Keratinocyte (primary cell): ENCODE measurements at regions not wholly inside any gene's neighbourhood (a gene's known extent, or its start where the extent isn't known, plus 50 kb on each side); places are given as distances from the start of the nearest gene placed in this dataset.

Experiments
- DNase-seq: peaks from one replicate; pipeline ENCODE4 v3.0.0-alpha.2; 2011; ENCODE audit warnings: low read depth, missing footprints, low spot score
- FAIRE-seq: peaks from 2 replicates; lab custom pipeline; 2011; peaks lifted over from hg19 to GRCh38; lab: Jason Lieb, UNC
- H2AFZ ChIP-seq: 2 replicates; pipeline ENCODE4 v1.6.0; 2012; ENCODE audit warnings: low read length, control low read depth, inconsistent platforms; ENCODE audit not compliant: control insufficient read depth
- H3K27ac ChIP-seq: 2 replicates; pipeline ENCODE4 v1.5.1; 2011; ENCODE audit warnings: low read length; ENCODE audit not compliant: control insufficient read depth, insufficient read depth
- H3K27me3 ChIP-seq: 3 replicates; pipeline ENCODE4 v1.6.0; 2011; ENCODE audit warnings: low read length; ENCODE audit not compliant: control insufficient read depth, insufficient read depth; ENCODE audit errors: extremely low read depth
- H3K36me3 ChIP-seq, 2 experiments: 2 replicates in 1 of 2; 3 replicates in 1 of 2; pipeline ENCODE4 v1.5.1; 2011; ENCODE audit warnings: low read length in 2 of 2, mild to moderate bottlenecking in 1 of 2; ENCODE audit not compliant: control insufficient read depth in 2 of 2, insufficient read depth in 2 of 2; ENCODE audit errors: extremely low read depth in 1 of 2
- H3K4me1 ChIP-seq: 3 replicates; pipeline ENCODE4 v1.5.1; 2011; ENCODE audit warnings: low read length; ENCODE audit not compliant: control insufficient read depth, insufficient read depth; ENCODE audit errors: extremely low read depth
- H3K4me2 ChIP-seq: 3 replicates; pipeline ENCODE4 v1.6.0; 2011; ENCODE audit warnings: low read depth, low read length; ENCODE audit not compliant: control insufficient read depth, insufficient read depth; ENCODE audit errors: extremely low read depth
- H3K4me3 ChIP-seq, 3 experiments: fragments of 200-600 bp in 1 of 3; sonication (generic) in 1 of 3; 2 replicates in 2 of 3; 3 replicates in 1 of 3; pipeline ENCODE4 v1.5.1; 2011 to 2016; ENCODE audit warnings: low read length in 3 of 3, mild to moderate bottlenecking in 3 of 3, control low read depth in 2 of 3, inconsistent platforms in 1 of 3, low read depth in 1 of 3, mixed read lengths in 1 of 3, mixed run types in 1 of 3, moderate library complexity in 1 of 3; ENCODE audit not compliant: control insufficient read depth in 2 of 3, insufficient read depth in 2 of 3; ENCODE audit errors: extremely low read depth in 1 of 3
- H3K79me2 ChIP-seq: 2 replicates; pipeline ENCODE4 v1.6.0; 2012; ENCODE audit warnings: low read length; ENCODE audit not compliant: control insufficient read depth, insufficient read depth
- H3K9ac ChIP-seq: 3 replicates; pipeline ENCODE4 v1.6.0; 2011; ENCODE audit warnings: low read length; ENCODE audit not compliant: control insufficient read depth, insufficient read depth; ENCODE audit errors: extremely low read depth
- H3K9me1 ChIP-seq: 3 replicates; pipeline ENCODE4 v1.6.0; 2011; ENCODE audit warnings: low read length; ENCODE audit not compliant: control insufficient read depth, insufficient read depth; ENCODE audit errors: extremely low read depth
- H3K9me3 ChIP-seq: 2 replicates; pipeline ENCODE4 v1.5.1; 2012; ENCODE audit warnings: low read depth, low read length; ENCODE audit not compliant: control insufficient read depth
- H4K20me1 ChIP-seq: 3 replicates; pipeline ENCODE4 v1.6.0; 2011; ENCODE audit warnings: low read length; ENCODE audit not compliant: control insufficient read depth, insufficient read depth; ENCODE audit errors: extremely low read depth
- CTCF ChIP-seq, 3 experiments: IDR thresholded peaks in 1 of 3; conservative IDR thresholded peaks in 1 of 3; optimal IDR thresholded peaks in 1 of 3; 2 replicates in 2 of 3; 3 replicates in 1 of 3; pipeline versions ENCODE3 to v1.5.1; 2011; ENCODE audit warnings: low read length in 3 of 3, mild to moderate bottlenecking in 3 of 3, moderate library complexity in 2 of 3, control low read depth in 1 of 3, inconsistent platforms in 1 of 3; ENCODE audit not compliant: insufficient read depth in 2 of 3; ENCODE audit errors: extremely low read depth in 1 of 3
- EZH2 ChIP-seq: IDR thresholded peaks from one replicate; pipeline ENCODE4 v1.6.1; 2012; ENCODE audit warnings: inconsistent platforms, mild to moderate bottlenecking, low read length, moderate library complexity
- dilution Hi-C: fragments of 300-500 bp; cut with MboI; formaldehyde crosslinking; loops from one replicate; pipeline ENCODE4 v1.7.0; 2020; ENCODE audit warnings: low sequenced_read_pairs; ENCODE audit not compliant: extremely low pct_ligation_motif_present

GRCh38 chrX:35456891-35457290 lies 341.3 kb upstream of the MAGEB16 start:
- no peaks in the 10 kb centered on the region for H3K4me1 ChIP-seq
- TF ChIP-seq EZH2 (no peak), CTCF (optimal IDR thresholded peaks at IDR 0.05 in 1 of 3, IDR thresholded peaks at IDR 0.05 in 1 of 3, conservative IDR thresholded peaks at IDR 0.05 in 1 of 3; ENCODE audit: extremely low read depth in 1 of 3, insufficient read depth in 2 of 3, low read length in 3 of 3) (no peak)
- DNase-seq (no peak), FAIRE-seq (no peak)
- no peak overlapping the region for H3K4me3 ChIP-seq
- no peak overlapping the region for H3K9ac ChIP-seq
- dilution Hi-C loops: no loop called here
- no peaks in the 10 kb centered on the region for H3K9me1 ChIP-seq
- H3K4me2 ChIP-seq: no peak overlapping the region
- H3K79me2 ChIP-seq: no peaks in the 10 kb centered on the region
- H3K9me3 ChIP-seq: no peaks in the 10 kb centered on the region
- H3K27me3 ChIP-seq: no peaks in the 10 kb centered on the region
- H3K27ac ChIP-seq: no peak overlapping the region
- H4K20me1 ChIP-seq: no peaks in the 10 kb centered on the region
- H3K36me3 ChIP-seq: no peaks in the 10 kb centered on the region
- no peak overlapping the region for H2AFZ ChIP-seq

GRCh38 chrX:35458142-35458541 lies 340.0 kb upstream of the MAGEB16 start:
- Histone ChIP-seq H4K20me1 (no peaks in the 10 kb centered on the region), H3K27ac (no peak overlapping the region), H3K9me1 (no peaks in the 10 kb centered on the region), H3K4me2 (no peak overlapping the region), H3K27me3 (no peaks in the 10 kb centered on the region), H3K9ac (no peak overlapping the region), H2AFZ (no peak overlapping the region), H3K9me3 (no peaks in the 10 kb centered on the region), H3K79me2 (no peaks in the 10 kb centered on the region), H3K4me3 (no peak overlapping the region), H3K36me3 (no peaks in the 10 kb centered on the region), H3K4me1 (no peaks in the 10 kb centered on the region)
- DNase-seq (no peak), FAIRE-seq (no peak)
- dilution Hi-C loops: no loop called here
- TF ChIP-seq CTCF (optimal IDR thresholded peaks at IDR 0.05 in 1 of 3, IDR thresholded peaks at IDR 0.05 in 1 of 3, conservative IDR thresholded peaks at IDR 0.05 in 1 of 3; ENCODE audit: extremely low read depth in 1 of 3, insufficient read depth in 2 of 3, low read length in 3 of 3) (no peak), EZH2 (no peak)
